ENCODE measurements at regions not wholly inside any gene's neighbourhood (a gene's known extent, or its start where the extent isn't known, plus 50 kb on each side); places are given as distances from the start of the nearest gene placed in this dataset.

- Mint-ChIP-seq H3K9me3 (peaks cover 8% of the 10 kb centered on the region; the same call in 1 of the 2 replicates), H3K36me3 (ENCODE audit: low read depth) (peaks cover 9% of the 10 kb centered on the region), H3K4me3 (no peak overlapping the region), H3K27me3 (ENCODE audit: insufficient read depth) (peaks cover 2% of the 10 kb centered on the region; the same call in 1 of the 2 replicates), H3K27ac (no peak overlapping the region), H3K4me1 (ENCODE audit: low read depth) (peaks cover 46% of the 10 kb centered on the region)
- TF ChIP-seq CTCF (IDR thresholded peaks at IDR 0.05) = no peak
- no peak for DNase-seq
Measured at GRCh38 chr10:4517746-4518145, 308.3 kb upstream of the AKR1E2 start.

DNA sequence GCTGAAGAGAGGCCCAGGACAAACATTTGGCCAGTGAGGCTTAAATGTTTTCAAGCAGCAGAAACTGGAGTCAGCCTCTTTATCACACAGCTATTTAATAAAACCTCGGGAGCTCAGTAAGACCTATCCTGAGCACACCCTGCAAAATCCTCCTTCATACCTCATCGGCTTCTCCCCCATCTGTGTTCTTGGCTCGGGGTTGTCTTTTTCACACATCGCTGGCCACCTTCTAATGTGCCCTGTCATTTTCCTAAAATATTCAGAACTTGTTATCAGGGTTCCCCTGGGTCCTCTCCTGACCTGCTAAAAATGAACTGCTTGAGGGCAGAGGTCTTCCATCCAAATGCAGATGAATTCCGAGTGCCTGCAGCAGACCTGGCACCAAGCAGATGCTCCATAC lies 310.3 kb upstream of the AKR1E2 start:
- Mint-ChIP-seq H3K4me1 (ENCODE audit: low read depth) (peaks cover 66% of the 10 kb centered on the region), H3K27ac (no peak overlapping the region), H3K36me3 (ENCODE audit: low read depth) (peaks cover 9% of the 10 kb centered on the region), H3K9me3 (peaks cover 8% of the 10 kb centered on the region; the same call in 1 of the 2 replicates), H3K27me3 (ENCODE audit: insufficient read depth) (peaks cover 2% of the 10 kb centered on the region; the same call in 1 of the 2 replicates), H3K4me3 (no peak overlapping the region)
- DNase-seq = no peak
- no peak for TF ChIP-seq CTCF (IDR thresholded peaks at IDR 0.05)

DNA sequence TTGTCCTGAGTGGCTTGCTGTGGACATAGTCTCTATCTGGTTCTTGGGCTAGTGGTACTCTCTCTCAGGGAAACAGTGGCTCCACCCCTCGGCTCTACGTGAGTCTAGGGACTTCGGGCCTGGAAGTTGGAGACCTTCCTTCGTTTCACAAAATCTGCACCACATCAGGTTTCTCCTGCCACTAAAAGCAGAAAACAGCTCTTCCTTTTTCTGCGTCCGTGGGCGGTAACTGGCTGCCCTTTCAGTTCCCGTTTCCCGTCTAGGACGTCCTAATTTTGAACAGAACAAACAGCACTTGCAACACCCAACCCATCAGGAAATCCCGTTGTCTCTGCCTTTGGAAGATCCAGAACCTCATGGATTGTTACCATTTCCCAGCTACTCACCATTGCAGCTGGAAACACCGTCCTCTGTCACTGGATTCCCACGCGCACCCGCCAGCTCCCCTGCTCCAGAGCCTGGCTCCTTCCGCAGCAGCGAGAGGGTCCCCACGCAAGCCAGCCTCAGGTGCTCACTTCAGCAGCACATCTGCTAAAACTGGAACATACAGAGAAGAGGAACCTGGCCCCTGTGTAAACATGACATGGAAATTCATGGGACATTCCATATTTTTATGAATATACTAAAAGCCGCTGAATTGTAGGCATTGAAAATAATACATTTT lies 311.4 kb upstream of the AKR1E2 start:
- Mint-ChIP-seq H3K9me3 (peaks cover 8% of the 10 kb centered on the region; the same call in 1 of the 2 replicates), H3K4me1 (ENCODE audit: low read depth) (peaks cover 58% of the 10 kb centered on the region)

DNA sequence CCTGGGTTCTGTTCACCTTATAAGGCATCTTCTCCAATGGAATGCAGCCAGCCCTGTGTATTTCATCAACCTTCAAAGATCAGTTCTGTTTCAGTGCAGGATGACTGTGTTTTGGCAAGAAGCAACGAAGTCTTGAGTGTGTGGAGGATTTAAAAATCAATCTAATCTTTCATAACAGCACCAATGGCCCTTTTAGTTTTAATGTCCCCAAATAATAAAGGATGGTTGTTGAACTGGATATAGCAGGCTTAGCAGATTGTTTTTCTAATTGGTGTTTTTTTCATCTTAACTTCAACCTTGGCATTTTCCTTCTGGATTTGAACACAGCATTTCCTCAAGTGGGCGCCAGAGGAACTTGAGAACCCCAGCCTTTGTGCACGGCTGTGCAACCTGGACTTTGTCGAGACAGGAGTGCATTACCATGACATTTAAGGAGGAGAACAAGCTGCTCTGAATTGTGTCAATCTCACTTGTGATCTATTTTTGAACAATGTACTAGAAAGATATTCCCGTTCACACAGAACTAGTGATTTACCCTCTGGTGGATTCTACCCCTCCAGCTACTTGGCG lies 313.3 kb upstream of the AKR1E2 start:
- Mint-ChIP-seq H3K27me3 (ENCODE audit: insufficient read depth) (peaks cover 2% of the 10 kb centered on the region; the same call in 1 of the 2 replicates), H3K27ac (peak overlapping the region; percentile 59; the same call in 1 of the 2 replicates), H3K36me3 (ENCODE audit: low read depth) (peaks cover 8% of the 10 kb centered on the region), H3K4me3 (peak overlapping the region; percentile 62), H3K4me1 (ENCODE audit: low read depth) (peaks cover 58% of the 10 kb centered on the region), H3K9me3 (peaks cover 8% of the 10 kb centered on the region; the same call in 1 of the 2 replicates)
- TF ChIP-seq CTCF (IDR thresholded peaks at IDR 0.05) = peak; percentile 81
- peak; percentile 57 for DNase-seq

More for the DNA sequence above, 311.4 kb upstream of the AKR1E2 start:
- Mint-ChIP-seq H3K4me3 (no peak overlapping the region), H3K36me3 (ENCODE audit: low read depth) (peaks cover 9% of the 10 kb centered on the region), H3K27me3 (ENCODE audit: insufficient read depth) (peaks cover 2% of the 10 kb centered on the region; the same call in 1 of the 2 replicates), H3K27ac (no peak overlapping the region)
- no peak for TF ChIP-seq CTCF (IDR thresholded peaks at IDR 0.05)
- DNase-seq = no peak

- H3K36me3 Mint-ChIP-seq (ENCODE audit: low read depth) = peaks cover 3% of the 10 kb centered on the region
- H3K4me1 Mint-ChIP-seq (ENCODE audit: low read depth) = peaks cover 58% of the 10 kb centered on the region
- H3K9me3 Mint-ChIP-seq = peaks cover 3% of the 10 kb centered on the region; the same call in 1 of the 2 replicates
- no peak for TF ChIP-seq CTCF (IDR thresholded peaks at IDR 0.05)
- no peak overlapping the region for H3K4me3 Mint-ChIP-seq
- DNase-seq = no peak
- no peak overlapping the region; the same call in 1 of the 2 replicates for H3K27ac Mint-ChIP-seq
- H3K27me3 Mint-ChIP-seq (ENCODE audit: insufficient read depth) = peaks cover 2% of the 10 kb centered on the region; the same call in 1 of the 2 replicates
Measured at GRCh38 chr10:4512196-4512595, 313.8 kb upstream of the AKR1E2 start.

Measured in HFFc6 (cell line).